GM19467 (cell line): ENCODE measurements at regions not wholly inside any gene's neighbourhood (a gene's known extent, or its start where the extent isn't known, plus 50 kb on each side); places are given as distances from the start of the nearest gene placed in this dataset.

Source experiments
- ATAC-seq: cut with Tn5 transposase; IDR thresholded peaks from one replicate; pipeline ENCODE4 v1.9.1; 2021; ENCODE audit warnings: mild to moderate bottlenecking, moderate library complexity; ENCODE audit not compliant: unreplicated experiment

- ATAC-seq = no peak
Observed at GRCh38 chr13:105297839-105298238, 1237.6 kb downstream of the EFNB2 start.

GRCh38 chr13:105291987-105292386, 1243.5 kb downstream of the EFNB2 start:
- no peak for ATAC-seq

- no peak for ATAC-seq
Observed at GRCh38 chr13:105290596-105290995, 1244.9 kb downstream of the EFNB2 start.

- ATAC-seq = no peak
Observed at GRCh38 chr13:105285526-105285925, 1249.9 kb downstream of the EFNB2 start.

GRCh38 chr13:105282406-105283285, 1252.8 kb downstream of the EFNB2 start:
- no peak for ATAC-seq

- no peak for ATAC-seq
Observed at GRCh38 chr13:105278943-105279381, 1256.5 kb downstream of the EFNB2 start.

- ATAC-seq = no peak
Observed at GRCh38 chr13:105276571-105276970, 1258.9 kb downstream of the EFNB2 start.

GRCh38 chr13:105273665-105274222, 1261.7 kb downstream of the EFNB2 start:
- ATAC-seq = no peak

GRCh38 chr13:105272660-105273631, 1262.5 kb downstream of the EFNB2 start:
- ATAC-seq = no peak

- ATAC-seq = no peak
Observed at GRCh38 chr13:105266615-105267014, 1268.8 kb downstream of the EFNB2 start.

GRCh38 chr13:105262579-105262978, 1272.9 kb downstream of the EFNB2 start:
- ATAC-seq = no peak

GRCh38 chr13:105259426-105259825, 1276.0 kb downstream of the EFNB2 start:
- ATAC-seq = no peak

- no peak for ATAC-seq
Observed at GRCh38 chr13:105255472-105255871, 1280.0 kb downstream of the EFNB2 start.

GRCh38 chr13:105251293-105251692, 1284.2 kb downstream of the EFNB2 start:
- no peak for ATAC-seq

- no peak for ATAC-seq
Observed at GRCh38 chr13:105247830-105248229, 1287.6 kb downstream of the EFNB2 start.

- ATAC-seq = no peak
Observed at GRCh38 chr13:105240371-105240770, 1295.1 kb downstream of the EFNB2 start.

- ATAC-seq = no peak
Observed at GRCh38 chr13:105232439-105232838, 1303.0 kb downstream of the EFNB2 start.

GRCh38 chr13:105232006-105232405, 1303.5 kb downstream of the EFNB2 start:
- no peak for ATAC-seq

- no peak for ATAC-seq
Observed at GRCh38 chr13:105231579-105231978, 1303.9 kb downstream of the EFNB2 start.

GRCh38 chr13:105220881-105221280, 1314.6 kb downstream of the EFNB2 start:
- no peak for ATAC-seq

- ATAC-seq = no peak
Observed at GRCh38 chr13:105220063-105220462, 1315.4 kb downstream of the EFNB2 start.
